Endothelial cell of umbilical vein (primary cell): ENCODE measurements at regions not wholly inside any gene's neighbourhood (a gene's known extent, or its start where the extent isn't known, plus 50 kb on each side); places are given as distances from the start of the nearest gene placed in this dataset.

ENCODE experiments used
- BruUV-seq: library from RNA; stranded (reverse); fragments of 400-500 nt; replicated peaks from 2 replicates; lab custom pipeline; 2021; lab: Mats Ljungman, UMichigan
- CTCF ChIA-PET: fragments of 300-600, 350-600 bp; sonication (Branson Sonifier 250); formaldehyde crosslinking; loops from one replicate; lab custom pipeline; 2021; ENCODE audit warnings: antibody characterized with exemption, inconsistent platforms; lab: Charles Lee
- POLR2A ChIA-PET: fragments of 300-600, 350-600 bp; sonication (Branson Sonifier 250); formaldehyde crosslinking; loops from one replicate; lab custom pipeline; 2021; ENCODE audit warnings: antibody characterized with exemption, inconsistent platforms; lab: Charles Lee
- DNase-seq: peaks from one replicate; pipeline ENCODE4 v3.0.0-alpha.2; 2011; ENCODE audit warnings: low read depth, low spot score
- FAIRE-seq: peaks from 2 replicates; lab custom pipeline; 2011; peaks lifted over from hg19 to GRCh38; lab: Jason Lieb, UNC
- H2AFZ ChIP-seq: 2 replicates; pipeline ENCODE4 v1.6.0; 2012; ENCODE audit warnings: low read depth, low read length, control low read depth, inconsistent platforms
- H3K27ac ChIP-seq: 2 replicates; pipeline ENCODE4 v1.5.1; 2011; ENCODE audit warnings: low read depth, mild to moderate bottlenecking, control low read depth, low read length, moderate library complexity; ENCODE audit not compliant: insufficient read depth
- H3K27me3 ChIP-seq, 2 experiments: 2 replicates each; pipeline versions ENCODE4 v1.6.0 to v1.6.1; 2011; ENCODE audit warnings: low read length in 2 of 2, mixed read lengths in 1 of 2; ENCODE audit not compliant: control insufficient read depth in 2 of 2, insufficient read depth in 2 of 2
- H3K36me3 ChIP-seq, 2 experiments: 2 replicates in 1 of 2; 3 replicates in 1 of 2; pipeline ENCODE4 v1.5.1; 2011; ENCODE audit warnings: low read length in 2 of 2, mild to moderate bottlenecking in 1 of 2, moderate library complexity in 1 of 2; ENCODE audit not compliant: control insufficient read depth in 2 of 2, insufficient read depth in 2 of 2; ENCODE audit errors: extremely low read depth in 1 of 2
- H3K4me1 ChIP-seq: 3 replicates; pipeline ENCODE4 v1.5.1; 2011; ENCODE audit warnings: mild to moderate bottlenecking, low read length; ENCODE audit not compliant: control insufficient read depth, insufficient read depth; ENCODE audit errors: extremely low read depth
- H3K4me2 ChIP-seq: 2 replicates; pipeline ENCODE4 v1.6.1; 2011; ENCODE audit warnings: low read length, control low read depth, mixed read lengths; ENCODE audit not compliant: insufficient read depth
- H3K4me3 ChIP-seq, 3 experiments: fragments of 200-600 bp in 1 of 3; sonication (generic), shearing (Covaris generic) in 1 of 3; replicated peaks in 1 of 3; 2 replicates each; pipeline ENCODE4 v1.5.1; 2011 to 2016; ENCODE audit warnings: control low read depth in 3 of 3, low read length in 3 of 3, mild to moderate bottlenecking in 2 of 3, inconsistent platforms in 1 of 3, low read depth in 1 of 3, moderate library complexity in 1 of 3; ENCODE audit not compliant: insufficient read depth in 1 of 3
- H3K79me2 ChIP-seq: 2 replicates; pipeline ENCODE4 v1.6.0; 2012; ENCODE audit warnings: low read length, inconsistent platforms; ENCODE audit not compliant: control insufficient read depth, insufficient read depth
- H3K9ac ChIP-seq: replicated peaks from 2 replicates; pipeline ENCODE3; 2011; ENCODE audit warnings: low read length, control low read depth; ENCODE audit not compliant: insufficient read depth; ENCODE audit errors: extremely low read depth
- H3K9me1 ChIP-seq: replicated peaks from 3 replicates; pipeline ENCODE4 v1.6.0; 2011; ENCODE audit warnings: mild to moderate bottlenecking, low read length; ENCODE audit not compliant: control insufficient read depth, insufficient read depth; ENCODE audit errors: extremely low read depth
- H3K9me3 ChIP-seq: replicated peaks from 2 replicates; pipeline ENCODE4 v1.5.1; 2012; ENCODE audit warnings: low read length, inconsistent platforms; ENCODE audit not compliant: control insufficient read depth, insufficient read depth
- H4K20me1 ChIP-seq: replicated peaks from 2 replicates; pipeline ENCODE3; 2011; ENCODE audit warnings: mild to moderate bottlenecking, low read length; ENCODE audit not compliant: control insufficient read depth, insufficient read depth; ENCODE audit errors: extremely low read depth
- EZH2 ChIP-seq: IDR thresholded peaks from 2 replicates; pipeline ENCODE4 v1.6.1; 2012; ENCODE audit warnings: borderline replicate concordance, low read depth, mild to moderate bottlenecking, moderate library complexity, low read length, inconsistent platforms; ENCODE audit not compliant: severe bottlenecking
- FOS ChIP-seq: IDR thresholded peaks from 2 replicates; pipeline ENCODE4 v1.6.1; 2011; ENCODE audit warnings: mild to moderate bottlenecking, low read length, moderate library complexity, borderline replicate concordance; ENCODE audit not compliant: insufficient read depth
- GATA2 ChIP-seq: IDR thresholded peaks from 2 replicates; pipeline ENCODE4 v1.7.0; 2011; ENCODE audit warnings: low read depth, mild to moderate bottlenecking, moderate library complexity, mixed read lengths, low read length; ENCODE audit not compliant: insufficient read length, insufficient read depth
- JUN ChIP-seq: IDR thresholded peaks from 2 replicates; pipeline ENCODE4 v1.6.1; 2011; ENCODE audit warnings: borderline replicate concordance, low read depth; ENCODE audit not compliant: insufficient read length, insufficient read depth
- MAX ChIP-seq: IDR thresholded peaks from 2 replicates; pipeline ENCODE4 v1.6.1; 2011; ENCODE audit not compliant: insufficient read depth, insufficient read length
- MYC ChIP-seq: IDR thresholded peaks from one replicate; pipeline ENCODE4 v1.6.1; 2011; ENCODE audit warnings: mild to moderate bottlenecking, low read depth, low read length
- POLR2A ChIP-seq: IDR thresholded peaks from 2 replicates; pipeline ENCODE4 v1.6.1; 2012; ENCODE audit warnings: low read depth, mild to moderate bottlenecking, control low read depth, low read length
- POLR2AphosphoS5 ChIP-seq: IDR thresholded peaks from 2 replicates; pipeline ENCODE4 v1.6.1; 2012; ENCODE audit warnings: low read depth, mild to moderate bottlenecking, control low read depth, low read length, moderate library complexity; ENCODE audit not compliant: insufficient read depth
- dilution Hi-C: fragments of 300-500 bp; cut with MboI; formaldehyde crosslinking; loops from one replicate; pipeline ENCODE4 v1.15.0; 2019; ENCODE audit warnings: low sequenced_read_pairs; ENCODE audit not compliant: extremely low pct_ligation_motif_present
- intact Hi-C: fragments of 100-400 bp; cut with micrococcal nuclease; formaldehyde crosslinking; loops from one replicate; pipeline ENCODE4 v1.10.0; 2022
- TF ChIP-seq, protein P1 (sequence below), 2 donors: IDR thresholded peaks; 1 replicate in 1 of 2; 2 replicates in 1 of 2; pipeline ENCODE4 v1.5.1; 2011; ENCODE audit warnings: low read length in 2 of 2, mild to moderate bottlenecking in 2 of 2, moderate library complexity in 2 of 2, control low read depth in 1 of 2, inconsistent platforms in 1 of 2, low read depth in 1 of 2; ENCODE audit not compliant: insufficient read depth in 1 of 2; ENCODE audit errors: extremely low read depth in 1 of 2

DNA sequence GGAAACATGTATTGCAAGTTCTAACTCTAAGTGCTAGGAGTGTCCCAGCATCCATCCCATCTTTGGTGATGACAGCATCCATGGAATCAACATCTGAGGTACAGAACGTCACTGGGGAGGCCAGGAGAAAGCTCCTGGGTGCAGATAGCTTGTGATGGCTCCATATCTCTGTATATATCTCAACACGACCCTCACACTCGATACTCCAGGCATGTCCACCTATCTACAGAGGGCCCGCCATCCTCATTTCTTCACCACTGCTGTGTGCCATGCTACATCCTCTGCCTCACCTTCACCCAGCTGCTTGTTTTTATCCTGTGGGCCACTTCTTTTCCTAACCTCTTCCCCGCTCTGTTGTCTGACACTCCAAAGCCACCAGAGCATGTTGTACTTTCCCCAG, 100.4 kb upstream of the SERP2 start:
- ChIA-PET CTCF (no interaction called here), POLR2A (no interaction called here)
- H3K4me3 ChIP-seq: no peak overlapping the region
- intact Hi-C loops: no loop called here
- DNase-seq (no peak), FAIRE-seq (no peak)
- no peak overlapping the region for H3K4me2 ChIP-seq
- no peak overlapping the region for H3K27ac ChIP-seq
- TF ChIP-seq GATA2 (no peak), EZH2 (no peak), POLR2A (no peak), MAX (no peak), FOS (no peak), MYC (no peak), JUN (no peak), POLR2AphosphoS5 (no peak)
- TF ChIP-seq, protein P1, sequence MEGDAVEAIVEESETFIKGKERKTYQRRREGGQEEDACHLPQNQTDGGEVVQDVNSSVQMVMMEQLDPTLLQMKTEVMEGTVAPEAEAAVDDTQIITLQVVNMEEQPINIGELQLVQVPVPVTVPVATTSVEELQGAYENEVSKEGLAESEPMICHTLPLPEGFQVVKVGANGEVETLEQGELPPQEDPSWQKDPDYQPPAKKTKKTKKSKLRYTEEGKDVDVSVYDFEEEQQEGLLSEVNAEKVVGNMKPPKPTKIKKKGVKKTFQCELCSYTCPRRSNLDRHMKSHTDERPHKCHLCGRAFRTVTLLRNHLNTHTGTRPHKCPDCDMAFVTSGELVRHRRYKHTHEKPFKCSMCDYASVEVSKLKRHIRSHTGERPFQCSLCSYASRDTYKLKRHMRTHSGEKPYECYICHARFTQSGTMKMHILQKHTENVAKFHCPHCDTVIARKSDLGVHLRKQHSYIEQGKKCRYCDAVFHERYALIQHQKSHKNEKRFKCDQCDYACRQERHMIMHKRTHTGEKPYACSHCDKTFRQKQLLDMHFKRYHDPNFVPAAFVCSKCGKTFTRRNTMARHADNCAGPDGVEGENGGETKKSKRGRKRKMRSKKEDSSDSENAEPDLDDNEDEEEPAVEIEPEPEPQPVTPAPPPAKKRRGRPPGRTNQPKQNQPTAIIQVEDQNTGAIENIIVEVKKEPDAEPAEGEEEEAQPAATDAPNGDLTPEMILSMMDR (IDR thresholded peaks at IDR 0.05; ENCODE audit: extremely low read depth in 1 of 2, insufficient read depth in 1 of 2, low read depth in 1 of 2, low read length in 2 of 2): no peak
- dilution Hi-C loops: no loop called here
- H3K27me3 ChIP-seq: peaks cover 0 to 5% of the 10 kb centered on the region in 2 experiments
- no peaks in the 10 kb centered on the region for H4K20me1 ChIP-seq
- H3K4me1 ChIP-seq: peaks cover 5% of the 10 kb centered on the region
- no peaks in the 10 kb centered on the region for H3K36me3 ChIP-seq
- H3K9me1 ChIP-seq: no peaks in the 10 kb centered on the region
- H2AFZ ChIP-seq: no peak overlapping the region
- H3K79me2 ChIP-seq: no peaks in the 10 kb centered on the region
- BruUV-seq: no TSS peak
- H3K9me3 ChIP-seq: no peaks in the 10 kb centered on the region
- no peak overlapping the region for H3K9ac ChIP-seq
